Stimulated activated CD4-positive, alpha-beta T cell treated with anti-CD3 and anti-CD28 coated beads, TNF-alpha, amount 100 ng/mL, for 1 hour (primary cell): ENCODE measurements at regions not wholly inside any gene's neighbourhood (a gene's known extent, or its start where the extent isn't known, plus 50 kb on each side); places are given as distances from the start of the nearest gene placed in this dataset.
"Not testable (repeated sequence)": the region's sequence is repeated elsewhere in the genome, so short reads cannot be mapped to it uniquely, and the experiment has no call there.

Source experiments
- DNase-seq, 3 donors: peaks; one replicate each; pipeline ENCODE4 v3.0.0-alpha.2; 2020; ENCODE audit warnings: low read depth in 3 of 3, low spot score in 1 of 3

DNA sequence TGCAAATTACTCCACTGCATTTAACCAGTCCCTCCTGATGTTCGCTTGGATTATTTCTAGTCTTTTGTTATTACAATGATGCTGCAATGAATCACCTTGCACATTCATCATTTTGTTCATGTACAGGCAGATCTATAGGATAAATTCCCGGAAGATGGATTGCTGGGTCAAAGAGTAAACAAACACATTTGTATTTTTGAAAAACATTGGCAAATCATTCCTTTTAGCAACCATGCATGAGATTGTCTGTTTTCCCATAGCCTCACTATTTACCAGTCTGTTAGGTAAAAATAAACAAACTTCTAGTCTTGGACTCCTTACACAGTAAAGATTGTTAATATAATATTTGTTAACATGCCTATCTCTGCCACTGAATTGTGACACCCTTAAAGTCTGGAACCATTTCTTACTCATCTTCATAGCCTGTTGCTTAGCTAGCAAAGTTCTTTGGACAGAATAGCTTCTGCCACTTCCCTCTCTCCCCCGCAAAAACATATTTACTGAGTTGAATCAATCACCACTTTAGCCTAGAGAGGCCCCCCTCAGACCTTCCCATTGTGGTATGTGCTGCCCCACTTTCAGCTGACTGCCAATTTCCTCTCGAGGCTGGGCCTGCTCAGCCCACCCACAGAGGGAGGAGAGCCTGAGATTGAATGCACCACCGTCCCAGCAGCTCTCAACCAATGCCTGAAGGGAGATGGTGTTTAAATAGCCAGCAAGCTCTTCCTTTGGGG is 108.4 kb upstream of the ATXN3L start:
- DNase-seq: no peak

DNA sequence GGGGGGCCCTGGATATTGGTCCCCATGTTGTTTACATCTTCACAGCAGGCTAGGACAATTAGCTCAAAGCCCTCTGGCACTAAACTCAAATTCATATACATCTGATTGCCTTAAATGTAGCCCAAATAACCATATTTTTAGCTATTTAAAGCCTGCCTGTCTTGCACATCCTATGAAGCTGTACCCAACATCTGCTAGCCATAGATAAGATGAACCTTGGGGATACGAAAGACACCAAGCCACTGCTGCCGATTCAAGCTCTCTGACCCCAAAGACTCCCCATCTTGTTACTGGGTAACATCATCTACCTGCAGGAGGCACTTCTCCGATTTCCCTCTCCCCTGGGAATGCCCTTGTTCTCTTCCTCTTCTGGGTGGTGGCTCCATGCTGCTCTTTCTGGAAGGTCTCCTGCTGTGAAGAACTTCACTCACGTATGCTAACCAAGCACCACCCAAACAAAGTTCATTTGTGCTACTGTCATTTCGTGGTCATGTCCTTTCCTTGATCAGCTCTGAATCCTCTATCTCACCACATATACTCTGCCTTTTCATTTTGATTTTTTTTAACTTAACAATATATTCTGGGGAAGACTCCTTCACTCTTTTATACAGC is 107.7 kb upstream of the ATXN3L start:
- no peak for DNase-seq

DNA sequence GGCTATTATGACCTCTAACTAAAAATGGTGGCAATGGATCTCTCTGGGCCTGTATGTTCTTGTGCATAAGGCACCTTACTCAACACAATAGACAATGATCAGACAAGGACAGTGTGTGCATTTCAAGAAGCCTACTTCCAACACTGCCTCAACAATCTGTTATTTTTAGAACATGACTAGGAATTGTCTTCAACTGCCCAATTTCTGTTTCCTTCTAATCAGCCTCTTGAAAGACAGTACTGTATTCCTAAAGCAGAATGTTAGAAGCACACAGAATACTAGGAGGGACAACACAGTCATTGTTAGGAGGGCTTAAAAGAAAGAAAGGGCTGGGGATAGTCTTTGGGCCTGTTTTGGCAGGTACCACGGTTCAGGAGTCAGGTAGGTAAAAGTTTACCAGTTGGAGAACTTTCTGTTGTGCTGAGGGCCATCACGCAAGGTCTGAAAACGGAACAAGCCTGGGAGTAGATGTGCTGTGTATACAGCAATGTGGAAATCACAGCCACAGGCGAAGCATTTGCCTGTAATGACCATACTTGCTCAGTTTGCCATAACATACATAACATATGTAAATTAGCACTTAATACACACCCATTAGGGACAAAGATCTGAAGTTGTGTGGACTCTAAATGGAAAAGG is 100.8 kb upstream of the ATXN3L start:
- DNase-seq: no peak

DNA sequence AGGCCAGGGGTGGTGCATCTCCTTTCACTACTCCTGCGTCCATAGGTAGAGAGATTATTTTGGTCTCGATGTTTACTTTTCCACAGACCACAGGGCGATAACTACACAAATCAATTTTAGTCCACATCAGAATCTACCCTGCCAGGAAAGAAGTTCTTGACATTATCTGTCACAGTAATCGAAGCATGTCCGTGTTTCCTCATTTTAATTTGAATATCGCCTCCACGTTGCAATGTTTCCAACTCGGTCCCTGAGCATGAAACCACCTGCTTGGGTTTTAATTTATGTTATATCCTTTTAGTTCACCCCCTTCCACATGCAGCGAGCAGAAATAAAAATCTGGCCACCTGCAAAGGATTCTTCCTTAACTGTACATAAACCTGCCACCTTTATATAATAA is 100.1 kb upstream of the ATXN3L start:
- DNase-seq: no peak

DNA sequence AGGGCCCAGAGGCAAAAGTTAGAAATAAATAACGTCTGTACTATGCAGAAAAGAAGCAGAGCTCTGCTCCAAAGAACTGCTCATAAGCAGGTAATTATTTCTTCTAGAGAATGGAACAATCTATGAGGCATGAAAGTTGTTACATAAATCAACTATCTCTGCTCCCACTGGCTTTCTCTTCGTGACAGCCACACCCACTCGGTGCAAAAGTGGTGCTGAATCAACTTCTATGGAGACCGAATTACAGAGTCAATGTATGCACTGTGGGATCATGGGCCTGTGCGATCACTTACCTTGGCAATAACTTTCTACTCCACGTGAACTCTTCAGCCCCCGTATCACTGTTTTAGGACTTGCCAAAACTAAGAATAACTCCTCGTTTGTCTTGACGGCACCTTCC is 99.4 kb upstream of the ATXN3L start:
- DNase-seq: no peak

DNA sequence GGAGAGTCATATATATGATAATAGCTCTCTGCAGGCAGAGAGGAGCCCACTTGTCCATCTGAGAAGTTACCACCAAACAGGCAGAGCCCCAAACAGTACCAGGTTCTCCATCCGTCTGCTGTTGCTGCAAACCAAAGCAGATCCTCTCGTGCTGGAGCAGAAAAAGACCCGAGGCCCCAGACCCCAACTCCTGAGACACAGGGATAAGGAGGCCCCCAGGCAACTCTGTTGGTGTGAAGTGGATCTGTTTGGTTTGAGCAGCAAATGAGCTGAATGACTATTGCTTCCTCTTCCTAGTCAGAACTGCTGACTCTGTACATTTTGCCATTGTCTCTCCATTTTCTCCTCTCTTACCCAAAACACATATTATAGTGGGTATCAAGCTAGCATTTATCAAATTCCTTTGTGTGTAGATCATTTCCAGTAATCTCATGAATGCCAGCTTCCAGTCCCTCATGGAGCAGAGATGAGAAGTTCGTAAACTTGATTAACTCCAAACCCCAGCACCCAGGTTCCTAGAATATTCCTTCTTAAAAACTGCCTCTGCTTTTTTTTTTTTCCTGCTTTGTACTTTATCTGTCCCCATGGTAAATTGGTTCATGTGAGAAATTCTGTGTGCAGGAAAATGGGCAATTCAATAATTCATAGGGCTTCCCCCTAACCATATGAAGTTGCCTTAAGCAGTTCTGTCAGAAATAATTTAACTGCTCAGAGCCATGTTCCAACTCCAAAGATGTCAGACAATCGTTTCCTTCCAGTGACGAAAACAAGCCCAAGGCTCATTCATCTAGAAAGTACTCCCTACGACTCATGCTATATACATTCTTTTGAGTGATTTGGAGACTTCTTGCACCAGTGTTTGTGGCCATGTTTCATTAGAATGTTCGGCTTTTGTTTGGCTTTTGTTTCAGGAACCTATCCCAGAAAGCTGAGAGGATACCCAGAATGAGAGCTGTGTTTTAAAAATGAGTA is 98.6 kb upstream of the ATXN3L start:
- DNase-seq: no peak

DNA sequence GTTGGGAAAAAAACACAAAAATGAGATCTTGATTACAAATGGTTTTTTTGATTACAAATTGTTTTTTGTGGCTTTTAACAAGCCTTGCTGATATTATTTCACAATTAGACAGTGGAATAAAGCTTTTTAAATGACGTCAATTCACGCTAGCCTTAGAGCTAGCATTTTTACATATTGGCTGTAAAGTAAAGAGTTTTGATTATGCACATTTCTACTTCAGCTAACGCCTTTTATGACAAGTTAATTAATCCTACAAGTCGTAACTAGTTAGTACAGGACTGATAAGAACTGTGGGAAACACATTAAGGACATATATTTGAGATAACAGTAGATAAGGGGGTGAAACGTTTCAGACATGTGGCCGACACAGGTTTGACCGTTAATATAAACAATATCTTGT is 95.7 kb upstream of the ATXN3L start:
- DNase-seq: no peak

DNA sequence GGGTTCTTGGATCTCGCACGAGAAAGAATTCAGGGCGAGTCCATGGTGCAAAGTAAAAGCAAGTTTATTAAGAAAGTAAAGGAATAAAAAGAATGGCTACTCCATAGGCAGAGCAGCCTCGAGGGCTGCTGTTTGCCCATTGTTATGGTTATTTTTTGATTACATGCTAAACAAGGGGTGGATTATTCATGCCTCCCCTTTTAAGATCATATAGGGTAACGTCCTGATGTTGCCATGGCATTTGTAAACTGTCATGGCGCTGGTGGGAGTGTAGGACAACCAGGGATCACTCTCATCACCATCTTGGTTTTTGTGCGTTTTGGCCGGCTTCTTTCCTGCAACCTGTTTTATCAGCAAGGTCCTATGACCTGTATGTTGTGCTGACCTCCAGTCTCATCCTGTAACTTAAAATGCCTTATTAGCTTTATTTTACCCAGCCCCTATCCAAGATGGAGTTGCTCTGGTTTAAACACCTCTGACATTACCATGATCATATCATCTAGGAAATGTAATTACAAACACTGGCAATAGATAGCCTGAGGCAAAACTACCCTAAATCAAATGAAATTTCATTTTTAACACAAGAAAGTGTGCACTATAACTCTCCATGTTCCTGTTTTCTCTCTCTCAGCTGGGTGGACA is 94.3 kb upstream of the ATXN3L start:
- no peak for DNase-seq

DNA sequence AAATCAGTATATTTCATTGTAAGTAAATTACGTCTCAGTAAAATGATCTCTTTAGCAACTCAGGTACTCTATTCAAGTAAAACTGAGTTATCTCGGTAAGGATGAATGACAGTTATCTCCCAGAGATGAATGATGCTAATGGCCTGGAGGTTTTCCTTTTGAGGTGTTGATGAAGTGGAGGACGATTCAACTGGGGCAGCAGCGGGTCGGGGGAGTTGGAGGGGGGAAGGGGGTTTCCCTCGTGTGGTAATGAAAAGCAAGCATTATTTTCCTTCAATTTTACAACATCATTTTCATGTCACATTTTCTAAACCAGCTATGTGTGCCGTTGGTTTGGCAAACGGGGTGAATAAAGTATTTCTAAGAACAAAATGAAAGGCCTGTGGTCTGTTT is 92.4 kb upstream of the ATXN3L start:
- DNase-seq: no peak

DNA sequence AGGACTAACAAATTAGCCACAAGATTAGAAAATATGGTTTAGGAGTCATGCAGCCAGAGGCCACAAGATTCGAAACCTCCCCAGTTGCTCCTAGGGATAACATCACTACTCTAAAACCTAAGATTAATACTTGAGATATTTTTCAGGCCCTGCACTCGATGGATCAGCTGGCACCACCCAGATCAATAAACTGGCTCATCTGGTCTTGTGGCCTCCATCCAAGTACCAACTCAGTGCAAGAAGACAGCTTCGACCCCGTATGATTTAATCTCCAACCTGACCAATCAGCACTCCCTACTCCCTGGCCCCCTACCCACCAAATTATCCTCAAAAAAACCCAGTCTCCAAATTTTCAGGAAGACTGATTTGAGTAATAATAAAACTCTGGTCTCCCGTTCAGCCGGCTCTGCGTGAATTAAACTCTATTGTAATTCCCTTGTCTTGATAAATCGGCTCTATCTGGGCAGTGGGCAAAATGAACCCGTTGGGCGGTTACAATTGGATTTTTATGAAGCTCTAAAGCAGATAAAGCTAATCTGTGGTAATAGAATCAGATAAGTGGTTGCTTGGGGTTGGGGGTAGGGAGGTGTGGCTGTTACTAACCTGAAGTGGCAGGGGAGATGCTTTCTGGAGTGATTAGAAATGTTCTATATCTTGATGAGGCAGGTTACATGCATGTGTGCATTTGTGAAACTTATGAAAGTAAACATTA is 91.8 kb upstream of the ATXN3L start:
- DNase-seq: no peak

DNA sequence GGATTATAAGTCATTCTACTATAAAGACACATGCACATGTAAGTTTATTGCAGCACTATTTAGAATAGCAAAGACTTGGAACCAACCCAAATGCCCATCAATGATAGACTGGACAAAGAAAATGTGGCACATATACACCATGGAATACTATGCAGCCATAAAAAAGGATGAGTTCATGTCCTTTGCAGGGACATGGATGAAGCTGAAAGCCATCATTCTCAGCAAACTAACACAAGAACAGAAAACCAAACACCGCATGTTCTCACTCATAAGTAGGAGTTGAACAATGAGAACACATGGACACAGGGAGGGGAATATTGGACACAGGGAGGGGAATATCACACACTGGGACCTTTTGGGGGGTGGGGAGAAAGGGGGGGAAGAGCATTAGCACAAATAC is 88.7 kb upstream of the ATXN3L start:
- DNase-seq: not testable (repeated sequence)

DNA sequence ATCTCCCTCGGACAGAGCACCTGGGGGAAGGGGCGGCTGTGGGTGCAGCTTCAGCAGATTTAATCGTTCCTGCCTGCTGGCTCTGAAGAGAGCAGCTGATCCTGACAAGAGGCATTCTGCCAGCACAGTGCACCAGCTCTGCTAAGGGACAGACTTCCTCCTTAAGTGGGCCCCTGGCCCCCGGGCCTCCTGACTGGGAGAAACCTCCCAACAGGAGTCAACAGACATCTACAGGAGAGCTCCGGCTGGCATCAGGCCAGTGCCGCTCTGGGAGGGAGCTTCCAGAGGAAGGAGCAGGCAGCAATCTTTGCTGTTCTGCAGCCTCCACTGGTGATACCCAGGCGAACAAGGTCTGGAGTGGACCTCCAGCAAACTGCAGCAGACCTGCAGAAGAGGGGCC is 84.9 kb upstream of the ATXN3L start:
- not testable (repeated sequence) for DNase-seq

DNA sequence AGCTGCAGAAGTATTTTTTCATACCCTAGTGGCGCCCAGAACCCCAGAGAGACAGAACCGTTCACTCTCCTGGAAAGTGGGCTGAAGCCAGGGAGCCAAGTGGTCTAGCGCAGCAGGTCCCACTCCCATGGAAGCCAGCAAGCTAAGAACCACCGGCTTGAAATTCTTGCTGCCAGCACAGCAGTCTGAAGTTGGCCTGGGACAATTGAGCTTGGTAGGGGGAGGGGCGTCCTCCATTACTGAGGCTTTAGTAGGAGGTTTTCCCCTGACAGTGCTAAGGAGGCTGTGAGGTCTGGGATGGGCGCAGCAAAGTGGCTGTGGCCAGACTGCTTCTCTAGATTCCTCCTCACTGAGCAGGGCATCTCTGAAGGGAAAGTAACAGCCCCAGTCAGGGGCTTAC is 84.5 kb upstream of the ATXN3L start:
- DNase-seq: no peak

DNA sequence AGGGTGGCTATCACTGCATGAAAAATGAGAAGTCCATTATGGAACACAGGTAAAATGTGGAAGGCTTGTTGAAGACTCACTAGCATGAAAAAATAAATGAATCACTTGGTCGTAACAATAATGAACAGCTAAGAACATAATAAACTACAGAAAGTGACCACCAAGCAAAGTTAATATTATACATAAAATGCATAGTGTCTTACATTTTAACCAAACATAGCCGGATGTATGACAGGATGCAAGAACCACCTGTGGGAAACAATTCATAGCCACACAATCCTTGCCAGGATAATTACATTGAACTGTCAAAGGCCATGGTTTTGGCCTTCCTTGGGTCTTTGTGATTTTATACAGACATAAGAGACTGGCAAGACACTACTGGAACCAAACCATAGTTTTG is 81.9 kb upstream of the ATXN3L start:
- no peak for DNase-seq

DNA sequence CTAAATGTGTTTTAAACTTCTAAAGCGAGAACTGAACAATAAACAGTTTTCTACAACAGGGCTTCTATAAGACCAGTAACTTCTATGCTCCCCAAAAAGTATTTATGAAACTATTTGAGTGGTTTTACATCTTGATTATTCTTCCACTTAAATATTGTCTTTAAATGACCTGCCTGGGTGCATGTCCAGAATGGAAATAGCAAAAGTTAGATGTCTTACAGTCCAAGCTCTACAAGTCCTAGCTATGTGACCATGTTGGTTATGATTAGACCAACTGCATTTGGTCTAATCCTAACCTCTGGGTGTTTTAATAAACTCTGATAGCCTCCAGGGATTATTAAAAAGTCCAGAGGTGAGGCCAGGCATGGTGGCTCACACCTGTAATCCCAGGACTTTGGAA is 79.0 kb upstream of the ATXN3L start:
- no peak for DNase-seq

DNA sequence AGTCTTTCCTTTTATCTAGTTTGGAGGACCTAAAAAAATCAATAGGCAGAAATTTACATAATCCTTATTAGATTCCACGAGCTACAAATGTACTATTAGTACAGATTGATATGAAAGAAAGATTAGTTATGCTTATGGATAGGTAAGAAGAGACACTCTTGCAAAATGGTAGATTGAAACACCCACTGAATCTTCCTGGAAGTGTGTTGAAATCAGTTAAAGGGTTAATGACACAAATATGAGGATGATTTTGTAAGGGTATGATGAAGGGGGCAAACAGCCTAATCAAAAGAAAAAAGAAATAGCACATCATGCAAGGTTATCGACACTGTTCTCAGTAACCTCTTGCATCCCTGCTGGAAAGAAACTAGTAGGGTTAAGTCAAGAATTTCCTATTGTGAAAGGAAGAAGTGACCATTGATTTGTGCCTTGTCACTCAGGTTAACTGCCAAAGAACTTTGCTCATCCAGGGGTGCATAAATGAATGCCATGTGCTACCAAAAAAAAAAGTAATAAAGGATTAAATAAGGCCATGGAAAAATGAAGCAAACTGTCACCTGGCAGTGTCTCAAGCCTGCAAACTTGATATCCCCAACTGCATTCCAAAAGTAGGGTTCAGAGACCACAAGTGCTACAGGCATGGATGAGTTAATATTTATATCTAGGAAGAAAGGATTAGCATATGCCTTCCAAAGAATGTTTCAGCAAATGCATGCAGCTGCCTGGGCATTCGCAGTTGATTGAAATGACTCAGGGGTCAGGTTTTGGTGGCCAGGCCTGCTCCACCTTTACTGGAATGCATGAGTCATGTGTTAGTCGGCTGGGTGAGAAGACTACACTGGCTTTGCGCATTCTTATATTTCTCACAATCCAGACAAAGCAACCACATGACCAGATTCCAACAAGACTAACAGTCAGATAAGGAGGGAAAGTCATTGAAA is 78.3 kb upstream of the ATXN3L start:
- no peak for DNase-seq

DNA sequence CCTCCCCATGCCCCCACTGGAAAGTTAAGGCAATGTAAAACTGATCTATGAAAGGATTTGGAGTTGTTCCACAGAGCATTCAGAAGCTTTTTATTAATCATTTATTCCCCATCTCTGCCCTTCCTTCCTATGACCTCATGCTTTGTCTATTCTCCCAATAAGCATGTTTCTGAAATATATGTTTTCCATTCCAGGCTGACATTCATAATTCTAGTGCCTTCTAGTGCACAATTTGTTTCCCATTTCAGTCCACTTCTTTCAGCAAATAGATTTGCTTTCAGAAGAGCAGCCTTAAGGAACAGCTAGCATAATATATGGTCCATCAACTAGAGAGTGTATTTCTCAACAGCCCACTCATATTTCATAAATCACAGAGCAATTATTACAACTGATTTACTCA is 77.1 kb upstream of the ATXN3L start:
- DNase-seq: no peak

DNA sequence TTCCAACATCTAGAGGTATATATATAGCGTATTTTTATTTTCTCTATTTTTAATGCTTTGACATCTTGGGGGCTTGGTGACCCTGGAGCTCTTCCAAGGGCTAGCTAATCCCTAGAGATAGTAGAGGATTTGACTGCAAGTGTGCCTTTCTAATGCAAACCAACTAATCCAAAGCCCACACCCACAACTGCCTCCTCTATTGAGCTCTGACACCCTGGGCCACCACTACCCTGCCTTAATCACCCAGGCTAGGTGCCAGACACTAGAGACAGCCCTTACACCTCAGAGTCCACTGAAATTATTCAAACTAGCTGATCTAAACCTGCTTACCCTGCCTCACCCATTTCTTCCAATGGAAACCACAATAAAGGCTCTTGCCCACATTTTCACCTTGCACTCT is 69.6 kb upstream of the ATXN3L start:
- no peak for DNase-seq
